ENCODE measurements at regions not wholly inside any gene's neighbourhood (a gene's known extent, or its start where the extent isn't known, plus 50 kb on each side); places are given as distances from the start of the nearest gene placed in this dataset.

- TF ChIP-seq CTCF (IDR thresholded peaks at IDR 0.05): no peak
- TF ChIP-seq POLR2A (IDR thresholded peaks at IDR 0.05): no peak
Measured at GRCh38 chr4:164405774-164406173, 348.2 kb upstream of the SMIM31 start.
